HL-60 (cell line): ENCODE measurements at regions not wholly inside any gene's neighbourhood (a gene's known extent, or its start where the extent isn't known, plus 50 kb on each side); places are given as distances from the start of the nearest gene placed in this dataset.

Experiments
- SPI1 ChIP-seq: IDR thresholded peaks from 2 replicates; pipeline ENCODE4 v1.6.1; 2012; ENCODE audit warnings: low read depth, mild to moderate bottlenecking, borderline replicate concordance
- TF ChIP-seq, protein P1 (sequence below): IDR thresholded peaks from 2 replicates; pipeline ENCODE4 v1.6.1; 2012; ENCODE audit warnings: low read depth; ENCODE audit not compliant: insufficient replicate concordance

DNA sequence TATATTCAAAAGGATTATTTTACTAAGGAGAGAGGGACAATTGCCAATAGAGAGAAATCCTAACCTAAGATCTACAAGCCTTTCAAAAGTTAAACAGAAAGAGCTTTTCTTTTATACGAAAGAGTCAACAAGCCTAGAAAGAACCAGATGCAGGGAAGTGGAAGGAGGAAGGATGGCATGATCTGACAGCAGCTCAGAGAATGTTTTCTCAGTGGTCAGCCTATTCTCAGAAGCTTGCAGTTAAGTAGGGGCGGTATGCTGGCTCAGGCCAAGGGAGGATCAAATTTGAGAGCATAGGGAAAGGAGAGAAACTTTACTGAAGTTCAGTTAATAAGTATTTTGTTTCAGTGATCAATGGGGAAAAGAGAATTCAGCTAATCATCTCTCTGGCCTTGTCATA is 88.0 kb upstream of the FTMT start:
- no peak for TF ChIP-seq SPI1
- TF ChIP-seq, protein P1, sequence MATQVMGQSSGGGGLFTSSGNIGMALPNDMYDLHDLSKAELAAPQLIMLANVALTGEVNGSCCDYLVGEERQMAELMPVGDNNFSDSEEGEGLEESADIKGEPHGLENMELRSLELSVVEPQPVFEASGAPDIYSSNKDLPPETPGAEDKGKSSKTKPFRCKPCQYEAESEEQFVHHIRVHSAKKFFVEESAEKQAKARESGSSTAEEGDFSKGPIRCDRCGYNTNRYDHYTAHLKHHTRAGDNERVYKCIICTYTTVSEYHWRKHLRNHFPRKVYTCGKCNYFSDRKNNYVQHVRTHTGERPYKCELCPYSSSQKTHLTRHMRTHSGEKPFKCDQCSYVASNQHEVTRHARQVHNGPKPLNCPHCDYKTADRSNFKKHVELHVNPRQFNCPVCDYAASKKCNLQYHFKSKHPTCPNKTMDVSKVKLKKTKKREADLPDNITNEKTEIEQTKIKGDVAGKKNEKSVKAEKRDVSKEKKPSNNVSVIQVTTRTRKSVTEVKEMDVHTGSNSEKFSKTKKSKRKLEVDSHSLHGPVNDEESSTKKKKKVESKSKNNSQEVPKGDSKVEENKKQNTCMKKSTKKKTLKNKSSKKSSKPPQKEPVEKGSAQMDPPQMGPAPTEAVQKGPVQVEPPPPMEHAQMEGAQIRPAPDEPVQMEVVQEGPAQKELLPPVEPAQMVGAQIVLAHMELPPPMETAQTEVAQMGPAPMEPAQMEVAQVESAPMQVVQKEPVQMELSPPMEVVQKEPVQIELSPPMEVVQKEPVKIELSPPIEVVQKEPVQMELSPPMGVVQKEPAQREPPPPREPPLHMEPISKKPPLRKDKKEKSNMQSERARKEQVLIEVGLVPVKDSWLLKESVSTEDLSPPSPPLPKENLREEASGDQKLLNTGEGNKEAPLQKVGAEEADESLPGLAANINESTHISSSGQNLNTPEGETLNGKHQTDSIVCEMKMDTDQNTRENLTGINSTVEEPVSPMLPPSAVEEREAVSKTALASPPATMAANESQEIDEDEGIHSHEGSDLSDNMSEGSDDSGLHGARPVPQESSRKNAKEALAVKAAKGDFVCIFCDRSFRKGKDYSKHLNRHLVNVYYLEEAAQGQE, result no peak
